ENCODE measurements at regions not wholly inside any gene's neighbourhood (a gene's known extent, or its start where the extent isn't known, plus 50 kb on each side); places are given as distances from the start of the nearest gene placed in this dataset.

DNA sequence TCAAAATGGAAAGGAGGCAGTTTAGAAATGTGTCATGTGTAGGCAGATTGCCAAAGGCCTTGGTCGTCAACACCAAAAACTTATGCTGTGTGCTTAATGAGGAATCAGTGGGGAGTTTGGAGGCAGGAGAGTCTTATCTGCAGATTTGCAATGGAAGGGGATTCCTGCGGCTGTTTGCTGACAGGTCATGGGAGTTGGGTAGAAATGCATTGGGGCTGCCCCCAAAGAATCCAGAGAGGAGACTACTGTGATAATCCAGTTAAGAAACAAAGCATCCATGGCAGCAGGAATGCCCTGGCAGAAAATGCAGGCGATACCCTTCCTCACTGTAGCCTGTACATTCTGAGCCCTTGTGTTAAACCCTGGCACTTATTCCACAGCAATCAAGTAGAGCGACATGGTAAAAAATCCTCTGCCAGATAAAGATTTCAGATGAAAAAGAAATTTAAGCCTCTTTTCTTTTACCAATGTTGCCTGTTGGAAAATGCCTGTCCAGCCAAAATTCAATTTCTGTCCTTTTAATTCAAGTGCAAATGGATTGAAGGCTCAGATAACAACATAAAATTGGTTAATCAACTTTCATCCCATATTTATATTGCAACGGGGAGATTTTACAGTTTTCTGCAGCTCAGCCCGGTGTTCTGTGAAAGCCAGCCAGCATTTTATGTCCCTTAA lies 491.0 kb upstream of the CDH5 start:
- Histone ChIP-seq H3K36me3 (replicated peaks; ENCODE audit: insufficient read depth, low read depth) (no peaks in the 10 kb centered on the region), H3K27ac (no peak overlapping the region), H3K4me3 (no peak overlapping the region), H3K27me3 (no peaks in the 10 kb centered on the region), H3K4me2 (no peak overlapping the region), H2AFZ (no peak overlapping the region), H3K9me3 (ENCODE audit: low read depth) (no peaks in the 10 kb centered on the region), H3K79me2 (no peaks in the 10 kb centered on the region), H4K20me1 (ENCODE audit: insufficient read depth, poor library complexity, severe bottlenecking) (no peaks in the 10 kb centered on the region), H3K4me1 (ENCODE audit: insufficient read depth) (peaks cover 5% of the 10 kb centered on the region), H3K9me2 (replicated peaks; ENCODE audit: insufficient read depth) (no peaks in the 10 kb centered on the region)
- no peak for DNase-seq (ENCODE audit: low spot score)
- 65% methylated on average over 6 of the region's 6 CpGs for WGBS (ENCODE audit: low lambda C conversion rate, missing lambda C conversion rate)
- TF ChIP-seq EZH2phosphoT487 (IDR thresholded peaks at IDR 0.05; ENCODE audit: low read depth, severe bottlenecking, unreplicated experiment) (no peak), EZH2 (IDR thresholded peaks at IDR 0.05; ENCODE audit: borderline replicate concordance) (no peak)
- TF ChIP-seq, protein P1, sequence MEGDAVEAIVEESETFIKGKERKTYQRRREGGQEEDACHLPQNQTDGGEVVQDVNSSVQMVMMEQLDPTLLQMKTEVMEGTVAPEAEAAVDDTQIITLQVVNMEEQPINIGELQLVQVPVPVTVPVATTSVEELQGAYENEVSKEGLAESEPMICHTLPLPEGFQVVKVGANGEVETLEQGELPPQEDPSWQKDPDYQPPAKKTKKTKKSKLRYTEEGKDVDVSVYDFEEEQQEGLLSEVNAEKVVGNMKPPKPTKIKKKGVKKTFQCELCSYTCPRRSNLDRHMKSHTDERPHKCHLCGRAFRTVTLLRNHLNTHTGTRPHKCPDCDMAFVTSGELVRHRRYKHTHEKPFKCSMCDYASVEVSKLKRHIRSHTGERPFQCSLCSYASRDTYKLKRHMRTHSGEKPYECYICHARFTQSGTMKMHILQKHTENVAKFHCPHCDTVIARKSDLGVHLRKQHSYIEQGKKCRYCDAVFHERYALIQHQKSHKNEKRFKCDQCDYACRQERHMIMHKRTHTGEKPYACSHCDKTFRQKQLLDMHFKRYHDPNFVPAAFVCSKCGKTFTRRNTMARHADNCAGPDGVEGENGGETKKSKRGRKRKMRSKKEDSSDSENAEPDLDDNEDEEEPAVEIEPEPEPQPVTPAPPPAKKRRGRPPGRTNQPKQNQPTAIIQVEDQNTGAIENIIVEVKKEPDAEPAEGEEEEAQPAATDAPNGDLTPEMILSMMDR (IDR thresholded peaks at IDR 0.05; ENCODE audit: poor library complexity), result no peak

DNA sequence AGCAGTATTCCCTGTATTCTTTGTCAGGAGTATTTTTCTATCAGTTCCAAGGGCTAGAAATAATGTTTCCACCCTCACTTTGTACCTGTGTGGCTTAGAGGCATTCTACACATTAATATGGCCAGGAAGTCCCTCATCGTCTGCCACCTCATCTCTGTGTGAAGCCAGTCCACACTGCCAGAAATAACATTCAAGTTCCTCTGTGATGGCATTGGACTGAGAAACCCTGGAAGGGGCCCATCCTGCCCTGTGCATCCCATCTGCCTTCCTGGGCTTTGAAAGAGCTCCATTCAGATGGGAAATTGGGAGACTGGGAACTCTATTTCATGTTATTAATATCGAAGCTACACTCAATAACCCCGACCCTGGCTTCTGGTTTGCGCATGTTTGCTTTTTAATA lies 497.2 kb upstream of the CDH5 start:
- H3K9me3 ChIP-seq (ENCODE audit: low read depth), result no peaks in the 10 kb centered on the region
- no peak overlapping the region for H3K27ac ChIP-seq
- no peak overlapping the region for H3K4me3 ChIP-seq
- H3K27me3 ChIP-seq, result no peaks in the 10 kb centered on the region
- no peak overlapping the region for H2AFZ ChIP-seq
- WGBS (ENCODE audit: low lambda C conversion rate, missing lambda C conversion rate), result 92% methylated on average over 4 of the region's 4 CpGs
- H3K4me1 ChIP-seq (ENCODE audit: insufficient read depth), result no peaks in the 10 kb centered on the region
- H3K4me2 ChIP-seq, result no peak overlapping the region
- no peak for DNase-seq (ENCODE audit: low spot score)
- H3K36me3 ChIP-seq (replicated peaks; ENCODE audit: insufficient read depth, low read depth), result no peaks in the 10 kb centered on the region
- H3K79me2 ChIP-seq, result no peaks in the 10 kb centered on the region
- H4K20me1 ChIP-seq (ENCODE audit: insufficient read depth, poor library complexity, severe bottlenecking), result no peaks in the 10 kb centered on the region
- TF ChIP-seq, protein P1 (IDR thresholded peaks at IDR 0.05; ENCODE audit: poor library complexity), result no peak
- TF ChIP-seq EZH2phosphoT487 (IDR thresholded peaks at IDR 0.05; ENCODE audit: low read depth, severe bottlenecking, unreplicated experiment) (no peak), EZH2 (IDR thresholded peaks at IDR 0.05; ENCODE audit: borderline replicate concordance) (no peak)
- H3K9me2 ChIP-seq (replicated peaks; ENCODE audit: insufficient read depth), result no peaks in the 10 kb centered on the region

DNA sequence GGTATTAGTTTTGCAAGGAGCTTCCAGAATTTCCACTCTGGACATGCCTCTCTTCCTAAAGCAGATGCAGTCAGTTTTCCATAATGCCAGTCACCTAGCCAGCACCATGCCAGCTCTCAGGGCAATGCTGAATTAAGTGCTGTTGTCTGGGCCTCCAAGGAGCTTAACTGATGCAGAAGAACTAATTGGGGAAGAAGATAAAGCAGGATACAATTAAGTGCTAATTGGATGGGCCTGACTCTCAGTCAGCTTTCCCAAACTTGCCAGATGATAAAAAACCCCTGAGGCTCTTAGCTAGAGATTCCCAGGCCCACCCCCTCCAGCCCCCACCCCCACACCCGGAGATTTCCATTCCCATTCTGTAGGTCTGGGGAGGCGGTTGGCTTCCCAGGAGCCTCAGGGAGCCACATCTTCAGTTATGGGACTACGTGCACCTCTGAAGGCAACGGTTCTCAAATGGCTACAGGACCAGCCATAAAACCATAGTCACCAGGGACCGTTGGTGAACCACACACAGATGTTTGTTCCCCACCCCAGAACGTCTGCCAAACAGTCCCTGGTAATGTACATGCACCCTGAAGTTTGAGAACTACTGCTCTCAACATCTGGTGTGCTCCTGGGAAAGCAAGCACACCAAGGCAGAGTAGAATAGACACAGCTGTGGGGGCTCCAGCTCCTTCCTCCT lies 499.1 kb upstream of the CDH5 start:
- 72% methylated on average over 6 of the region's 6 CpGs for WGBS (ENCODE audit: low lambda C conversion rate, missing lambda C conversion rate)
- Histone ChIP-seq H3K9me3 (ENCODE audit: low read depth) (no peaks in the 10 kb centered on the region), H3K9me2 (replicated peaks; ENCODE audit: insufficient read depth) (no peaks in the 10 kb centered on the region), H2AFZ (no peak overlapping the region), H3K36me3 (replicated peaks; ENCODE audit: insufficient read depth, low read depth) (no peaks in the 10 kb centered on the region), H3K4me1 (ENCODE audit: insufficient read depth) (no peaks in the 10 kb centered on the region), H3K27me3 (no peaks in the 10 kb centered on the region), H3K4me3 (no peak overlapping the region), H3K4me2 (no peak overlapping the region), H3K27ac (no peak overlapping the region), H3K79me2 (no peaks in the 10 kb centered on the region), H4K20me1 (ENCODE audit: insufficient read depth, poor library complexity, severe bottlenecking) (no peaks in the 10 kb centered on the region)
- DNase-seq (ENCODE audit: low spot score), result no peak
- TF ChIP-seq, protein P1 (IDR thresholded peaks at IDR 0.05; ENCODE audit: poor library complexity), result no peak
- TF ChIP-seq EZH2 (IDR thresholded peaks at IDR 0.05; ENCODE audit: borderline replicate concordance) (no peak), EZH2phosphoT487 (IDR thresholded peaks at IDR 0.05; ENCODE audit: low read depth, severe bottlenecking, unreplicated experiment) (no peak)
